A549 (cell line): ENCODE measurements at regions not wholly inside any gene's neighbourhood (a gene's known extent, or its start where the extent isn't known, plus 50 kb on each side); places are given as distances from the start of the nearest gene placed in this dataset.

ENCODE experiments used
- ATAC-seq, 2 experiments: fragments of 200-7000 bp in 1 of 2; fragments of >200 bp in 1 of 2; cut with Nextera tagmentation in 1 of 2; cut with Tn5 transposase in 1 of 2; 3 replicates each; pipeline versions ENCODE4 v1.8.0 to v1.9.1; 2018 to 2020; ENCODE audit warnings: mild to moderate bottlenecking in 1 of 2, moderate library complexity in 1 of 2
- CTCF ChIA-PET: fragments of 300-600 bp; sonication (Branson Sonifier 250); formaldehyde crosslinking; extraction: SDS; loops from one replicate; lab custom pipeline; 2021; ENCODE audit warnings: antibody characterized with exemption, inconsistent platforms; lab: Yijun Ruan, JAX
- POLR2A ChIA-PET: fragments of 350-600 bp; formaldehyde crosslinking; extraction: SDS; loops from one replicate; lab custom pipeline; 2021; ENCODE audit warnings: antibody characterized with exemption, inconsistent platforms; lab: Yijun Ruan, JAX
- DNase-seq, 2 experiments: peaks; one replicate each; pipeline versions ENCODE4 v3.0.0 to v3.0.0-alpha.2; 2011 to 2016; ENCODE audit warnings: low read depth in 1 of 2, low spot score in 1 of 2
- FAIRE-seq: peaks from 2 replicates; lab custom pipeline; 2011; peaks lifted over from hg19 to GRCh38; lab: Jason Lieb, UNC
- H3K27ac ChIP-seq, 2 experiments: fragments of >200 bp; sonication (Bioruptor Twin); formaldehyde crosslinking; 3 replicates each; pipeline ENCODE4 v1.5.1; 2016 to 2017
- H3K4me1 ChIP-seq: fragments of >200 bp; sonication (Bioruptor Twin); formaldehyde crosslinking; 3 replicates; pipeline ENCODE4 v1.6.1; 2016
- H3K4me2 ChIP-seq: fragments of >200 bp; sonication (Bioruptor Twin); formaldehyde crosslinking; 3 replicates; pipeline ENCODE4 v1.6.1; 2016
- H3K4me3 ChIP-seq: fragments of >200 bp; sonication (Bioruptor Twin); formaldehyde crosslinking; 3 replicates; pipeline ENCODE4 v1.5.1; 2016
- H3K9me3 ChIP-seq: fragments of >200 bp; sonication (Bioruptor Twin); formaldehyde crosslinking; 3 replicates; pipeline ENCODE4 v1.6.1; 2016
- BCL3 ChIP-seq: fragments of >200 bp; sonication (Bioruptor Twin); formaldehyde crosslinking; IDR thresholded peaks from 3 replicates; pipeline ENCODE4 v1.6.1; 2016
- CBX8 ChIP-seq: fragments of 200-600 bp; sonication (generic); IDR thresholded peaks from 2 replicates; pipeline ENCODE4 v1.6.1; 2016
- CTCF ChIP-seq: fragments of >200 bp; sonication (Bioruptor Twin); formaldehyde crosslinking; IDR thresholded peaks from 3 replicates; pipeline ENCODE4 v1.5.1; 2016
- E2F6 ChIP-seq: IDR thresholded peaks from 2 replicates; pipeline ENCODE4 v1.6.1; 2012; ENCODE audit warnings: low read depth, borderline replicate concordance
- EHF ChIP-seq: fragments of 250-450 bp; sonication (Bioruptor Pico); IDR thresholded peaks from 2 replicates; pipeline ENCODE4 v1.5.0; 2020; ENCODE audit warnings: mild to moderate bottlenecking
- EHMT2 ChIP-seq: fragments of 200-600 bp; sonication (generic); IDR thresholded peaks from 2 replicates; pipeline ENCODE4 v1.6.1; 2016; ENCODE audit warnings: antibody characterized with exemption, low read depth, mild to moderate bottlenecking, moderate library complexity
- ESRRA ChIP-seq: fragments of 150-350 bp; IDR thresholded peaks from 2 replicates; pipeline ENCODE4 v1.6.1; 2014; ENCODE audit warnings: mild to moderate bottlenecking, low read length, borderline replicate concordance
- HOXA7 ChIP-seq: fragments of 250-450 bp; sonication (Bioruptor Pico); IDR thresholded peaks from 2 replicates; pipeline ENCODE4 v1.5.0; 2020; ENCODE audit warnings: mild to moderate bottlenecking, moderate library complexity
- HOXB13 ChIP-seq: fragments of 250-450 bp; sonication (Bioruptor Pico); IDR thresholded peaks from 2 replicates; pipeline ENCODE4 v1.5.0; 2020; ENCODE audit warnings: low read depth, mild to moderate bottlenecking, moderate library complexity
- HOXB5 ChIP-seq: fragments of 250-450 bp; sonication (Bioruptor Pico); IDR thresholded peaks from 2 replicates; pipeline ENCODE4 v1.5.0; 2020; ENCODE audit warnings: mild to moderate bottlenecking, moderate library complexity
- MAFK ChIP-seq: fragments of 450-650 bp; IDR thresholded peaks from 2 replicates; pipeline ENCODE4 v1.6.1; 2014; ENCODE audit not compliant: partially characterized antibody
- MAX ChIP-seq: IDR thresholded peaks from 2 replicates; pipeline ENCODE4 v1.6.1; 2012
- MAZ ChIP-seq: fragments of 150-350 bp; IDR thresholded peaks from 2 replicates; pipeline ENCODE4 v1.6.1; 2014; ENCODE audit warnings: antibody characterized with exemption, low read depth, low read length, borderline replicate concordance
- MYC ChIP-seq: IDR thresholded peaks from 2 replicates; pipeline ENCODE4 v1.6.1; 2012; ENCODE audit warnings: mild to moderate bottlenecking, inconsistent platforms, low read length, improper control_type of control experiment, borderline replicate concordance
- NFE2L2 ChIP-seq: fragments of 150-350 bp; conservative IDR thresholded peaks from 2 replicates; pipeline ENCODE4 v1.6.1; 2014; ENCODE audit warnings: low read length
- NPAS2 ChIP-seq: fragments of 250-450 bp; sonication (Bioruptor Pico); IDR thresholded peaks from 2 replicates; pipeline ENCODE4 v1.8.0; 2022; ENCODE audit warnings: mild to moderate bottlenecking, moderate library complexity, borderline replicate concordance
- PHF8 ChIP-seq: fragments of 200-600 bp; sonication (generic); IDR thresholded peaks from 2 replicates; pipeline ENCODE4 v1.6.1; 2016; ENCODE audit warnings: low read depth, mild to moderate bottlenecking, antibody characterized with exemption, moderate library complexity, borderline replicate concordance
- RAD21 ChIP-seq, 2 experiments: fragments of >200 bp in 1 of 2; sonication (Bioruptor Twin) in 1 of 2; formaldehyde crosslinking in 1 of 2; IDR thresholded peaks in 1 of 2; conservative IDR thresholded peaks in 1 of 2; 2 replicates in 1 of 2; 3 replicates in 1 of 2; pipeline ENCODE4 v1.6.1; 2012 to 2018; ENCODE audit warnings: inconsistent platforms in 1 of 2
- RCOR1 ChIP-seq: fragments of 150-350 bp; IDR thresholded peaks from 2 replicates; pipeline ENCODE4 v1.6.1; 2014; ENCODE audit warnings: antibody characterized with exemption, low read length, low read depth
- RFX5 ChIP-seq: fragments of 450-650 bp; IDR thresholded peaks from 2 replicates; pipeline ENCODE4 v1.7.1; 2014; ENCODE audit warnings: antibody characterized with exemption, mild to moderate bottlenecking, moderate library complexity
- SMC3 ChIP-seq: fragments of >200 bp; sonication (Bioruptor Twin); formaldehyde crosslinking; IDR thresholded peaks from 3 replicates; pipeline ENCODE4 v1.6.1; 2018; ENCODE audit warnings: inconsistent platforms
- TFCP2L1 ChIP-seq: fragments of 250-450 bp; sonication (Bioruptor Pico); IDR thresholded peaks from 2 replicates; pipeline ENCODE4 v1.5.0; 2021; ENCODE audit warnings: mild to moderate bottlenecking
- TP53 ChIP-seq: fragments of 250-450 bp; sonication (Bioruptor Pico); IDR thresholded peaks from 2 replicates; pipeline ENCODE4 v1.5.0; 2021; ENCODE audit warnings: mild to moderate bottlenecking, moderate library complexity
- ZNF302 ChIP-seq: fragments of 250-450 bp; sonication (Bioruptor Pico); IDR thresholded peaks from 2 replicates; pipeline ENCODE4 v1.9.0; 2021; ENCODE audit warnings: inconsistent platforms, mild to moderate bottlenecking, moderate library complexity
- WGBS: methylation state at CpG from one replicate; pipeline ENCODE4 v1.1.6; 2017; ENCODE audit errors: missing lambda C conversion rate; 5-methylcytosine and 5-hydroxymethylcytosine counted together

- no peak for FAIRE-seq
- WGBS: 74% methylated on average over 7 of the region's 7 CpGs
- Histone ChIP-seq H3K9me3 (no peaks in the 10 kb centered on the region), H3K4me2 (no peak overlapping the region), H3K27ac (no peak overlapping the region), H3K4me3 (no peak overlapping the region), H3K4me1 (no peaks in the 10 kb centered on the region)
- no peak for ATAC-seq
- DNase-seq: no peak
- no peak for TF ChIP-seq MAFK
- no peak for TF ChIP-seq BCL3
- no peak for TF ChIP-seq HOXB5 (CRISPR knock-in tag)
- no peak for TF ChIP-seq E2F6
- no peak for TF ChIP-seq MYC
- no peak for TF ChIP-seq MAX
- no peak for TF ChIP-seq EHF (CRISPR knock-in tag)
- no peak for TF ChIP-seq RAD21 (conservative IDR thresholded peaks at IDR 0.05 in 1 of 2, IDR thresholded peaks at IDR 0.05 in 1 of 2)
- TF ChIP-seq CBX8: no peak
- ChIA-PET POLR2A (no interaction called here), CTCF (no interaction called here)
Measured at GRCh38 chr4:100799761-100800539, 282.1 kb upstream of the EMCN start.

GRCh38 chr4:100797791-100798190 is 280.0 kb upstream of the EMCN start:
- FAIRE-seq: no peak
- no peak for TF ChIP-seq NFE2L2
- TF ChIP-seq RCOR1: no peak
- TF ChIP-seq SMC3: no peak
- no peak for TF ChIP-seq HOXA7 (CRISPR knock-in tag)
- TF ChIP-seq ESRRA: no peak
- no peak for TF ChIP-seq E2F6
- TF ChIP-seq TFCP2L1: no peak
- TF ChIP-seq CTCF: no peak
- TF ChIP-seq EHF (CRISPR knock-in tag): no peak
- TF ChIP-seq TP53 (CRISPR knock-in tag): no peak
- TF ChIP-seq HOXB13 (CRISPR knock-in tag): no peak
- TF ChIP-seq NPAS2: no peak
- no peak for TF ChIP-seq PHF8
- TF ChIP-seq EHMT2: no peak
- TF ChIP-seq ZNF302 (CRISPR knock-in tag): no peak
- no peak for TF ChIP-seq MAZ
- TF ChIP-seq RFX5: no peak
- TF ChIP-seq, all 56 proteins: peak for 0
- Histone ChIP-seq H3K9me3 (no peaks in the 10 kb centered on the region), H3K4me2 (no peak overlapping the region), H3K4me1 (no peaks in the 10 kb centered on the region), H3K4me3 (no peak overlapping the region), H3K27ac (no peak overlapping the region)
- ChIA-PET CTCF (no interaction called here), POLR2A (no interaction called here)
- 0% methylated on average over 1 of the region's 1 CpG for WGBS
- DNase-seq (no peak), ATAC-seq (no peak)
